Activated CD8-positive, alpha-beta memory T cell treated with anti-CD3 and anti-CD28 coated beads for 24 hours (primary cell): ENCODE measurements at regions not wholly inside any gene's neighbourhood (a gene's known extent, or its start where the extent isn't known, plus 50 kb on each side); places are given as distances from the start of the nearest gene placed in this dataset.
"Not testable (repeated sequence)": the region's sequence is repeated elsewhere in the genome, so short reads cannot be mapped to it uniquely, and the experiment has no call there.

ENCODE experiments used
- DNase-seq: peaks from one replicate; pipeline ENCODE4 v3.0.0-alpha.2; 2020

- DNase-seq = no peak
Measured at GRCh38 chr18:8970843-8971242, 131.7 kb upstream of the NDUFV2 start.

- DNase-seq = no peak
Measured at GRCh38 chr18:8972116-8972515, 130.4 kb upstream of the NDUFV2 start.

GRCh38 chr18:8974279-8974678, 128.2 kb upstream of the NDUFV2 start:
- no peak for DNase-seq

GRCh38 chr18:8974696-8975095, 127.8 kb upstream of the NDUFV2 start:
- DNase-seq = no peak

GRCh38 chr18:8975624-8976023, 126.9 kb upstream of the NDUFV2 start:
- DNase-seq = no peak

- DNase-seq = no peak
Measured at GRCh38 chr18:8976606-8977005, 125.9 kb upstream of the NDUFV2 start.

- DNase-seq = no peak
Measured at GRCh38 chr18:8977166-8977565, 125.3 kb upstream of the NDUFV2 start.

- no peak for DNase-seq
Measured at GRCh38 chr18:8977701-8978100, 124.8 kb upstream of the NDUFV2 start.

GRCh38 chr18:8978394-8978793, 124.1 kb upstream of the NDUFV2 start:
- no peak for DNase-seq

GRCh38 chr18:8979258-8979988, 123.1 kb upstream of the NDUFV2 start:
- DNase-seq = no peak

GRCh38 chr18:8980496-8980895, 122.0 kb upstream of the NDUFV2 start:
- no peak for DNase-seq

- no peak for DNase-seq
Measured at GRCh38 chr18:8980918-8981317, 121.6 kb upstream of the NDUFV2 start.

GRCh38 chr18:8982416-8983183, 119.9 kb upstream of the NDUFV2 start:
- DNase-seq = no peak

- no peak for DNase-seq
Measured at GRCh38 chr18:8983195-8983594, 119.3 kb upstream of the NDUFV2 start.

- DNase-seq = no peak
Measured at GRCh38 chr18:8984131-8984721, 118.3 kb upstream of the NDUFV2 start.

GRCh38 chr18:8987241-8987640, 115.3 kb upstream of the NDUFV2 start:
- no peak for DNase-seq

GRCh38 chr18:8988260-8988871, 114.1 kb upstream of the NDUFV2 start:
- peak; percentile 75 for DNase-seq

- DNase-seq = no peak
Measured at GRCh38 chr18:8989017-8989416, 113.5 kb upstream of the NDUFV2 start.

GRCh38 chr18:8989855-8990254, 112.6 kb upstream of the NDUFV2 start:
- DNase-seq = no peak

- DNase-seq = no peak
Measured at GRCh38 chr18:8990276-8991031, 112.0 kb upstream of the NDUFV2 start.

- DNase-seq = no peak
Measured at GRCh38 chr18:8991155-8991554, 111.3 kb upstream of the NDUFV2 start.

GRCh38 chr18:8992500-8992899, 110.0 kb upstream of the NDUFV2 start:
- DNase-seq = not testable (repeated sequence)

GRCh38 chr18:8994603-8995002, 107.9 kb upstream of the NDUFV2 start:
- DNase-seq = no peak
